ENCODE measurements at regions not wholly inside any gene's neighbourhood (a gene's known extent, or its start where the extent isn't known, plus 50 kb on each side); places are given as distances from the start of the nearest gene placed in this dataset.

- no peak for TF ChIP-seq CTCF (IDR thresholded peaks at IDR 0.05)
- TF ChIP-seq POLR2A (IDR thresholded peaks at IDR 0.05): no peak
- TF ChIP-seq POLR2AphosphoS5 (IDR thresholded peaks at IDR 0.05): no peak
- TF ChIP-seq EP300 (IDR thresholded peaks at IDR 0.05; ENCODE audit: low read depth): no peak
Measured at GRCh38 chr2:2703172-2703571, 372.1 kb upstream of the MYT1L start.
